ENCODE measurements at regions not wholly inside any gene's neighbourhood (a gene's known extent, or its start where the extent isn't known, plus 50 kb on each side); places are given as distances from the start of the nearest gene placed in this dataset.

DNA sequence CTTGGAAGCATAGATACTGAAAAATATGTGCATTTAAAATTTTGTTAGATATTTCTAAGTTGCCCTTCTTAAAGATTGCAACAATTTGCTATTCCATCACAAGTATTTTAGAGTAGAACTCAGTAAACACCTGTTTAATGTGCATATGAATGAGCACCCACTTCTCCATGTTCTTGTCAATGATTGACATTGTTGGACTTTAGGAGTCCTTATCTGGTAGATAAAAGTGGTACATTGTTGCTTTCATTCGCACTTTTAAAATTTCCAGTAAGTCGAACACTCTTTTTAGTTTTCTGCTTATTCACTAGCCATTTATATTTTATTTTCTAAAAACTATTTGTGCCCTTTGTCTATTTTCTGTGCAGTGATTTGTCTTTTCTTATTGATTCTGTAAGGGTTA lies 478.3 kb downstream of the SOX2 start:
- no peaks in the 10 kb centered on the region for H3K4me1 ChIP-seq (ENCODE audit: control insufficient read depth in 5 of 5, insufficient read depth in 5 of 5, low read length in 5 of 5)
- no peak for ATAC-seq (ENCODE audit: insufficient read depth, low FRiP score)
- H3K4me3 ChIP-seq: no peak overlapping the region
- TF ChIP-seq, protein P1, sequence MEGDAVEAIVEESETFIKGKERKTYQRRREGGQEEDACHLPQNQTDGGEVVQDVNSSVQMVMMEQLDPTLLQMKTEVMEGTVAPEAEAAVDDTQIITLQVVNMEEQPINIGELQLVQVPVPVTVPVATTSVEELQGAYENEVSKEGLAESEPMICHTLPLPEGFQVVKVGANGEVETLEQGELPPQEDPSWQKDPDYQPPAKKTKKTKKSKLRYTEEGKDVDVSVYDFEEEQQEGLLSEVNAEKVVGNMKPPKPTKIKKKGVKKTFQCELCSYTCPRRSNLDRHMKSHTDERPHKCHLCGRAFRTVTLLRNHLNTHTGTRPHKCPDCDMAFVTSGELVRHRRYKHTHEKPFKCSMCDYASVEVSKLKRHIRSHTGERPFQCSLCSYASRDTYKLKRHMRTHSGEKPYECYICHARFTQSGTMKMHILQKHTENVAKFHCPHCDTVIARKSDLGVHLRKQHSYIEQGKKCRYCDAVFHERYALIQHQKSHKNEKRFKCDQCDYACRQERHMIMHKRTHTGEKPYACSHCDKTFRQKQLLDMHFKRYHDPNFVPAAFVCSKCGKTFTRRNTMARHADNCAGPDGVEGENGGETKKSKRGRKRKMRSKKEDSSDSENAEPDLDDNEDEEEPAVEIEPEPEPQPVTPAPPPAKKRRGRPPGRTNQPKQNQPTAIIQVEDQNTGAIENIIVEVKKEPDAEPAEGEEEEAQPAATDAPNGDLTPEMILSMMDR (IDR thresholded peaks at IDR 0.05; ENCODE audit: control extremely low read depth, extremely low read depth): no peak
- H3K9ac ChIP-seq (ENCODE audit: insufficient read depth in 1 of 2, low read length in 2 of 2): no peak overlapping the region
- H3K27ac ChIP-seq (ENCODE audit: low read depth in 1 of 2, low read length in 1 of 2): no peak overlapping the region
- H3K36me3 ChIP-seq (ENCODE audit: control insufficient read depth in 4 of 4, insufficient read depth in 4 of 4, low read length in 4 of 4): no peaks in the 10 kb centered on the region
- 79 to 85% methylated on average over 2 of the region's 2 CpGs for WGBS, 2 donors
- no peaks in the 10 kb centered on the region for H3K9me3 ChIP-seq (ENCODE audit: control insufficient read depth in 4 of 4, insufficient read depth in 3 of 4, low read length in 3 of 4)
- H3K27me3 ChIP-seq (ENCODE audit: control insufficient read depth in 3 of 3, insufficient read depth in 3 of 3, low read length in 2 of 3): no peaks in the 10 kb centered on the region
- DNase-seq: no peak

GRCh38 chr3:182198345-182198744 lies 486.6 kb downstream of the SOX2 start:
- WGBS, 2 donors: 69 to 86% methylated on average over 1 of the region's 1 CpG
- Histone ChIP-seq H3K27me3 (ENCODE audit: control insufficient read depth in 3 of 3, insufficient read depth in 3 of 3, low read length in 2 of 3) (no peaks in the 10 kb centered on the region), H3K4me1 (ENCODE audit: control insufficient read depth in 5 of 5, insufficient read depth in 5 of 5, low read length in 5 of 5) (peaks cover 0 to 3% (median 0%) of the 10 kb centered on the region in 5 donors), H3K9ac (ENCODE audit: insufficient read depth in 1 of 2, low read length in 2 of 2) (no peak overlapping the region), H3K4me3 (no peak overlapping the region), H3K27ac (ENCODE audit: low read depth in 1 of 2, low read length in 1 of 2) (no peak overlapping the region), H3K36me3 (ENCODE audit: control insufficient read depth in 4 of 4, insufficient read depth in 4 of 4, low read length in 4 of 4) (no peaks in the 10 kb centered on the region), H3K9me3 (ENCODE audit: control insufficient read depth in 4 of 4, insufficient read depth in 3 of 4, low read length in 3 of 4) (peaks cover 0 to 2% (median 0%) of the 10 kb centered on the region in 4 donors)
- DNase-seq: no peak
- ATAC-seq (ENCODE audit: insufficient read depth, low FRiP score): no peak
- TF ChIP-seq, protein P1 (IDR thresholded peaks at IDR 0.05; ENCODE audit: control extremely low read depth, extremely low read depth): no peak

GRCh38 chr3:182201456-182202168 lies 489.9 kb downstream of the SOX2 start:
- 73 to 81% methylated on average over 11 of the region's 11 CpGs for WGBS, 2 donors

More at GRCh38 chr3:182201456-182202168, 489.9 kb downstream of the SOX2 start:
- no peak for ATAC-seq (ENCODE audit: insufficient read depth, low FRiP score)
- Histone ChIP-seq H3K27me3 (ENCODE audit: control insufficient read depth in 3 of 3, insufficient read depth in 3 of 3, low read length in 2 of 3) (no peaks in the 10 kb centered on the region), H3K9ac (ENCODE audit: insufficient read depth in 1 of 2, low read length in 2 of 2) (no peak overlapping the region), H3K27ac (ENCODE audit: low read depth in 1 of 2, low read length in 1 of 2) (no peak overlapping the region), H3K4me3 (no peak overlapping the region), H3K36me3 (ENCODE audit: control insufficient read depth in 4 of 4, insufficient read depth in 4 of 4, low read length in 4 of 4) (no peaks in the 10 kb centered on the region), H3K4me1 (ENCODE audit: control insufficient read depth in 5 of 5, insufficient read depth in 5 of 5, low read length in 5 of 5) (peaks cover 0 to 3% (median 0%) of the 10 kb centered on the region in 5 donors), H3K9me3 (ENCODE audit: control insufficient read depth in 4 of 4, insufficient read depth in 3 of 4, low read length in 3 of 4) (peaks cover 0 to 2% (median 0%) of the 10 kb centered on the region in 4 donors)
- DNase-seq: peak in 2 of 3 donors; percentile 30 to 49
- TF ChIP-seq, protein P1 (IDR thresholded peaks at IDR 0.05; ENCODE audit: control extremely low read depth, extremely low read depth): no peak
